ENCODE measurements at regions not wholly inside any gene's neighbourhood (a gene's known extent, or its start where the extent isn't known, plus 50 kb on each side); places are given as distances from the start of the nearest gene placed in this dataset.

DNA sequence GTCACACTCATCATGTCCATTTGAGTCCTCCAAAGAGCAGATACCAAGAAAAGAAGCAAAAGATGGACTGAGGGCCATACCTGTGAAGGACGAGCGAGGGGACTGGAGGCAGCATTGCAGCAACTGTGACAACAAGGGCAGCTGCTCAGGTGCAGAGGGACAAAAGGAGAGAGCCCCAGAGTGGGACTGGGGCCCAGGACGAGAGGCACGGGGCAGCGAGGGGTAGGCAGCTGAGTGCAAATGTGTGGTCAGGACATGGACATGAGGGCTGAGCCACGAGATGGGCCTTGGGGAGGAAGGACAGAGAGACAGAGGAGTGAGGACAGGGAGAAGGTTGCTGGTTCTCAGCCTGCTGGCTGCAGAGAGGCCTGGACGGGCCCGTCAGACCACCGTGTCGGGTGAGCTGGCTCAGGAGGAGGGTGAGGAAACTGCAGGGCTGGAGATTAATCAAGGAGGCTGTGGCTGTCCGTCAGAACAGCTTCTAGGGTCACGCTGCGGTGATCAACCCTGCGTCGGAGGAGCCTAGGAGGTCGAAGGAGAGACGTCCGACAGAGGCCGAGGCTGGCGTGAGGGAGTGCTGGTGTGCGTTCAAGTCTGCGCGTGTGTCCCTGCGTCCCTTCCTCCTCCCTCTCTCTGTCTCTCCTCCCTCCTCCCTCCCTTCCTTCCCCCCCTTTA lies 206.8 kb upstream of the HDAC4 start:
- FAIRE-seq (no peak), DNase-seq (ENCODE audit: low spot score) (no peak)

DNA sequence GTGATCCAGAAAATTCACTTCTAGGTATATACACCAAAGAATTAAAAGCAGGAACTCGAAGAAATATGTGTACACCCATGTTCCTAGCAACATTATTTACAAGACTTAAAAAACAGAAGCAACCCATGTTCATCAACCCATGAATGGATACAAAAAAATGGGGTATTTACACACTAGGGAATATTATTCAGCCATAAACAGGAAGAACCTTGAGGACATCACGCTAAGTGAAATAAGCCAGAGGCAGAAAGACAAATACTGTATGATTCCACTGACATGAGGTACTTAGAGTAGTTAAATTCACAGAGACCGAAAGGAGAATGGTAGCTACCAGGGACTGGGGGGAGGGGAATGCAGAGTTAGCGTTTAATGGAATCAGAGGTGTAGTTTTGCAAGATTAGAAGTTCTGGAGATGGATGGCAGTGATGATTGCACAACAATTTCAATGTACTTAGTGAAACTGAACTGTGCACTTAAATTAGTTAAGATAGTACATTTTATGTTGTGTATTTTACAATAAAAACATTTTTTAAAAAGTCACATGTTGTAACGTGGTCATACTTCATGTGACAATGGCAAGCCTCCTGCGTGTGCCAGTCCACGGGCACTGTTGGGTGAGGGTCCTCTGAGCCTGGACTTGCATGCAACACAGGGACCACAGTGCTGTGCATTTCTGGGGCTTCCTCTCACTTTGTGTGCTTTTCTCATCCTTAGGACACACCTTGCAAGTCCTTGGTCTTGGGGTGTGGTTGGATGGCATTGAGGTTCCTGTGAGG lies 206.1 kb upstream of the HDAC4 start:
- FAIRE-seq (no peak), DNase-seq (ENCODE audit: low spot score) (no peak)

DNA sequence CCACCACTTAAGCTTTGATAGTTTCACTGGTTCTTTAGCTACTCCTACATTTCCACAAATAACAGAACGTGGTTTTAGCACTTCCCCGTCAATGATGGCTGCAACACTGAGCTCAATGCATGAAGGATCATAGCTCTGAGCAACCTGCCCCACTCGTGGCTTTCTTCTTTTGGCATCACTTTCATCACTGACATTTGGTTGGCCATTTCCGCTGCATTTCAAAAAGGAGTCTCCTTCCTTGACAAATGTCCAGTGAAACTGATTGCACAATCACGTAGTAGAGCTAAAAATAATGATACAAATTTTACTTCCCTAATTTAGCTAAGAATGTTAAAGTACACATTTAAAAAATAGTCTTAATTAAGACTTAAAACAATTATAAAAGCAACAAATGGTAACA lies 205.2 kb upstream of the HDAC4 start:
- DNase-seq (ENCODE audit: low spot score) (no peak), FAIRE-seq (no peak)

- no peak for FAIRE-seq
- no peak for DNase-seq (ENCODE audit: low spot score)
Measured at GRCh38 chr2:239605409-239605808, 204.6 kb upstream of the HDAC4 start.

DNA sequence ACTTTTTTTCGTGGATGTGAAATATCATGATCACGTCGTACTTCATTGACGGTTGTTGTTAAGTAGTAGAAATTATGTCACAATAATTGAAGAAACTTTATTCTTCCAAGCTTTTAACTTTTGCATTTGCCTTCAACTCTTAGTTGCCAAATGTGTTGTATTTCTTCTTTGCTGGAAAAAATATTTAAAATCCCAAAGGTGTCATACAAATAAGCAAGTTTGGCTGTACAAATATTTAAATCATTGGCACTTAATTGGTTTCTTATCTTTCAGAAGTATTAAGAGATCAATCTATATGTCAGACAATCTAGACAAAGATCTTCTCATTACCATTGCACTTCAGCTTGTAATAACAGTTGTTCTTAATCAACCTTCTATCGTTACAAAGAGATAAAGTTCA lies 204.0 kb upstream of the HDAC4 start:
- FAIRE-seq = no peak
- DNase-seq (ENCODE audit: low spot score) = no peak

GRCh38 chr2:239603411-239604356 lies 202.9 kb upstream of the HDAC4 start:
- DNase-seq (ENCODE audit: low spot score) = no peak

DNA sequence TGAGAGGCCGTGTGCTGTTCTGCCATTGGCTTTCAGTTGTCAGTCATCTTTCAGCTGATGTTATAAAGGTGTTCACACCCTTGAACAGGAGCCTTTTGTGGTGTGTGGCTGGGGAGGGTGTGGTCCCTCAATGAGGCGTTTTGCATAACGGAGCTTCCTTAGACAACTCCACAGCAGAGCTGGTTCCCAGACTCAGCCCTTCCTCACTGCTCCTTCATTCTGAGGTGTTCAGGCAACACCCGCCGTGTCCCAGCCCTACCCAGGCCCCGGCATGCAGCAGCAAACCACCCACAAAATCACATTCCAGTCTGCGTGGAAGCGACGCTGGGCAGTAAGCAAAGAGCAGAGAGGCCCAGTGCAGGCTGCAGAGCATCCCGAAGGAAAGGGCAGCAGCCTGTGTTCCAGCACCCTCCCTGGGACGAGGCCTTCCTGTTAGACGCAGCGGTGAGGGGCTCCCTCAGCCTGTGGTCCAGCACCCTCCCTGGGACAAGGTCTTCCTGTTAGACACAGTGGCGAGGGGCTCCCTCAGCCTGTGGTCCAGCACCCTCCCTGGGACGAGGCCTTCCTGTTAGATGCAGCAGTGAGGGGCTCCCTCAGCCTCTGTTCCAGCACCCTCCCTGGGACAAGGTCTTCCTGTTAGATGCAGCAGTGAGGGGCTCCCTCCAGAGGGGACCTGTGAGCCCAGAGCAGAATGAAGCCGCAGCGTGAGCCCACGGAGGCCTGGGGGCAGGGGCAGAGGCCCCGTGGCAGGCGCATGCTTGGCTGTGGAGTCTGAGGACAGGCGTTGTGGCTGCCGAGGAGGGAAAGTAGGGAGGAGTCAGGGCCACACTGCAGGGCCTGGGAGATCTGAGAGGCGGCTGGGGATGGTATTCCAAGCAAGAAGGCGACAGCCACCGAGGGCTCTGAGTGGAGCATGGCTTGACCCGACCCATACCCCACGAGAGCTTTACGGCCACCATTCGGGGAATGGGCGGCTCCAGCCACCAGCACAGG lies 201.8 kb upstream of the HDAC4 start:
- DNase-seq (ENCODE audit: low spot score) (no peak), FAIRE-seq (no peak)

More at GRCh38 chr2:239603411-239604356, 202.9 kb upstream of the HDAC4 start:
- no peak for FAIRE-seq

GRCh38 chr2:239601880-239602279 lies 201.1 kb upstream of the HDAC4 start:
- FAIRE-seq = no peak

GRCh38 chr2:239601201-239601851 lies 200.5 kb upstream of the HDAC4 start:
- no peak for DNase-seq (ENCODE audit: low spot score)
- no peak for FAIRE-seq

More at GRCh38 chr2:239601880-239602279, 201.1 kb upstream of the HDAC4 start:
- no peak for DNase-seq (ENCODE audit: low spot score)

DNA sequence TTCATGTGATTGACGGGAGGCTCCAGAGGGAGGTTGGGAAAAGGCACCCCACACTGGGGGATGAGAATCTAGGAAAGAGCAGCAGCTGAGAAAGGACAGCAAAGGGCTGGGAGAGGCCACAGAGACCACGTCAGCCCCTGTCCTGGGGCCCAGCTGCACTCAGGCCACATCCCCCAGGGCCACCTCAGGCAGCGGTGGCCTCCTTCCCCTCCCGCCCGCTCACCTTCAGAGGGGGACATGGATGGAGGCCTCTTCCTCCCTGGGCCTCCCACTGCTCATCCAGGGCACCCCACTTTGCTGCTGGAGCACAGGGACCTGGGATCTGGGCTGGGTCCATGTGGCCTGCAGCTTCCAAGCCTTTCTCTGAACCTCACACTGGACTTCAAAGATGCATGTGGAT lies 199.8 kb upstream of the HDAC4 start:
- FAIRE-seq = no peak
- DNase-seq (ENCODE audit: low spot score) = no peak

GRCh38 chr2:239600001-239600593 lies 199.3 kb upstream of the HDAC4 start:
- FAIRE-seq = no peak

DNA sequence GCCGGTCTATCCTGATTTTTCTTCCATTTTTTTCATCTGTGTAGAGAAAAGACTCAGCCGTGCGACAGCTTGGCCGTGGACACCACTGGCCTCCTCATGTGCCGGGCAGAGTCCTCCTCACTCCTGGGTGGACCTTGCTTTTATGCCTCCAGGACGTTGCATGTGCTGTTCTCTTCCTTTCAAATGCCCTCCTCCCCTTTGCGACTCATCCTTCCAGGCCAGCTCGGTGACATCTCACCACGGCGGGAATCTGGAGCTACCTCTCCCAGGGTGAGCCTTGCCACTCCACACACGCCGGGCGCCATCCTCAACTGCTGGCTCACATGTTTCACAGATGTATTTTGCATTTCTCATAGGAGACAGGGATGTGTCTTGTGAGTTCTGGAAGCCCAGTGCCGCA lies 198.5 kb upstream of the HDAC4 start:
- DNase-seq (ENCODE audit: low spot score) (no peak), FAIRE-seq (no peak)

More at GRCh38 chr2:239600001-239600593, 199.3 kb upstream of the HDAC4 start:
- DNase-seq (ENCODE audit: low spot score) = no peak

DNA sequence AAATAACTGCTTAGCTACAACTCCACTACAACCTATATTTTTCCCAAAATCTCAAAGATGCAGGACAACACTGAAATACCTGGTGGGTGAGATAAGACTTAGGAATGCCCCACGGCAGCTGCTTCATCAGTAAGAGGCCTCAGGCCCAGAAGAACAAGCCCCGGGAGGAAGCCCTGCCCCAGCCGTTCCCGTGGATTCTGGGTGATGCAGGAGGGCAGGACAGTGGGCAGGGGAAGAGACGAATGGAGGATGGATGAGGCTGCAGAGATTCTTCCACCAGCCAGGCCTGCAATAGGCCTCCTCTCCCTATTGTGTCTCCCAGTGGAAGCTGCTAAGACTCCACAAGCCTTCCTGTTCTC lies 197.9 kb upstream of the HDAC4 start:
- no peak for FAIRE-seq
- no peak for DNase-seq (ENCODE audit: low spot score)

DNA sequence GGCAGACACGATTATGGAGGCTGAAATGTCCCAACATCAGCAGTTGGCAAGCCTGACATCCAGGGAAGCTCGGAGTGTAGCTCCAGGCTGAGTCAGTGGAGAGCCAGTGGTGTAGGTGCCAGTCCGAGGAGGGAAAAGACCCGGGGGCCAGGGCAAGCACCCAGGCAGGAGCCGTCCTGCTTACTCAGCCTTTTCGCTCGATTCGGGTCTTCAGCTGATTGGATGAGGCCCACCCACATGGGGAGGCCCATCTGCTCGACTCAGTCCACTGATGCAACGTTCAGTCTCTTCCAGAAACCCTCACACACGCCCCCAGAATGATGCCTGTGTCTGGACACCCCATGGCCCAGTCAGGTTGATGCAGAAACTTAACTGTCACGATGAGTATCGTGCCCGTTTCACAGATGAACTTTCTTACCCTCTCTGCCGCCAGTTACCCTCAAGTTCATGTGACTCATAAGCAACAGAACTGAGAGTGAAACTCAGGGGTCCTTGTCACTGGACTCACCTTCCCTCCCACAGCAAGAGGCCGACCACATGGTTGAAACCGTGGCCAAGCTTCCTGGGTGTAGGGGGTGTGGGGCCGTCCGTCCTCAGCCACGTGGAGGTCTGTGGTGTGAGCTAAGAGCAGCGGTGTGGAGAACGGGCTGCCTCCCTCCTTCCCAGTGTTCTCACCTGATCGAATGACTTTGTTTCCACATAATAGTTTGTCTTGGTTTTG lies 197.4 kb upstream of the HDAC4 start:
- DNase-seq (ENCODE audit: low spot score) = no peak
- no peak for FAIRE-seq

- FAIRE-seq (no peak), DNase-seq (ENCODE audit: low spot score) (no peak)
Measured at GRCh38 chr2:239597216-239597615, 196.4 kb upstream of the HDAC4 start.

DNA sequence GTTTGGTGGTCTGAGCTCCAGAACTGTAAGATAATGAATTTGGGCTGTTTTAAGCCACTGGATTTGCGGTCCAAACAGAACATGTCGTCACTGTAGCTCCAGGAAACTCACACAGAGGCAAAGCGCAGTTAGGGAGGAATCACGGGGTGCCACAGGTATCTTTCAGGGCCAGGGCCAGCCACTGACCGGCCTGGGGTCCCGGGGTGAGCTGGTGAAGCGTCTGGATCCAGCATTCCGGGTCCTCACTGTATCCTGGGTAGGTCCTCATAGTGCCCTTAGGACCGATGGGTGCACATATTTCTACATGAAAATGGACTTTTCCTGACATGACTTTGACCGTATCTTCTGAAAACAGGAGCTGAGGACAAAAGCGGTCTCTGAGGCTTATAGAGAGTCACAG lies 196.0 kb upstream of the HDAC4 start:
- no peak for DNase-seq (ENCODE audit: low spot score)
- FAIRE-seq = no peak

DNA sequence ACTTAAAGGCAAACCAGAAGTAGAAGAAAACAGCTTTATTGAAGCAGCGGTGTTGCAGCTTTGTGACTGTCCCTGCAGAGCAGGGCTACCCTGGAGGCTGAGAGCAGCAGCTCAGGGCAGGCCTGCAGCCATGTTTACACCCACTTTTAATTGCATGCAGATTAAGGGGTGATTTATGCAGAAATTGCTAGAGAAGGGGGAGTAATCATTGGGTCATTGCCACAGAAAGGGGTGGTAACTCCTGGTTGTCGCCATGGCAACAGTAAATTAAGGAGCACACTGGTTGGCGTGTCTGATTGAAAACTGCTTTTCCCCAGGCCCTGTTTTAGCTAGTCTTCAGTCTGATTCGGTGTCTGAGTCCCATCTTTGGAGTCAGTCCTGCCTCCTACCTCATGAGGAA lies 195.4 kb upstream of the HDAC4 start:
- DNase-seq (ENCODE audit: low spot score) (no peak), FAIRE-seq (no peak)

DNA sequence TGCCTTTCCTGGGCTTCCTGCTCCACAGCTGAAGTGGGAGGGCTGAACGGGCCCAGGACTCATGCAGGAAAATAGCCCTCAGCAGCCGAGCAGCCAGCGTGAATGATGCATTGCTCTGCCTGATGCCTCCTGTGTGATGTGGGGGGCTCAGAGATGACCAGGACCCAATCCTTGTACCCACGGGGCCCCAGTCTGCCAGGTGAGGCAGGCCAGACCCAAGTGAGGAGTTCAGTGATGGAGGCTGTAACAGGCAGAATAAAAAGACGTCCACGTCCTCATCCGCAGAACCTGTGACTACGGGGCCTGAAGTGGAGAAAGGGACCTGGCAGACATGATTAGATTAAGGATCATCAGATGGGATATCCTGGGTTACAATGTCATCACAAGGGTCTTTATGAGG lies 194.9 kb upstream of the HDAC4 start:
- DNase-seq (ENCODE audit: low spot score) (no peak), FAIRE-seq (no peak)
